H1 (cell line): ENCODE measurements at regions not wholly inside any gene's neighbourhood (a gene's known extent, or its start where the extent isn't known, plus 50 kb on each side); places are given as distances from the start of the nearest gene placed in this dataset.

Source experiments
- ASH2L ChIP-seq: fragments of 200-600, 300-600 bp; sonication (generic); IDR thresholded peaks from one replicate; pipeline ENCODE4 v1.7.1; 2017; ENCODE audit warnings: low read length
- CHD2 ChIP-seq: IDR thresholded peaks from 2 replicates; pipeline ENCODE4 v1.6.1; 2012; ENCODE audit warnings: low read length, improper control_type of control experiment
- EGR1 ChIP-seq: IDR thresholded peaks from 2 replicates; pipeline ENCODE4 v1.6.1; 2011; ENCODE audit warnings: low read depth, low read length, borderline replicate concordance
- EZH2 ChIP-seq: fragments of 200-600 bp; sonication (generic); IDR thresholded peaks from 2 replicates; pipeline ENCODE4 v1.7.1; 2012; ENCODE audit warnings: low read depth, mild to moderate bottlenecking, moderate library complexity, low read length, inconsistent platforms; ENCODE audit not compliant: severe bottlenecking
- GABPA ChIP-seq: IDR thresholded peaks from 2 replicates; pipeline ENCODE4 v1.6.1; 2011; ENCODE audit warnings: mild to moderate bottlenecking, low read length, moderate library complexity, borderline replicate concordance; ENCODE audit not compliant: insufficient read depth
- KDM1A ChIP-seq: fragments of 200-600, 300-600 bp; sonication (generic); IDR thresholded peaks from 2 replicates; pipeline ENCODE4 v1.7.1; 2016; ENCODE audit warnings: mild to moderate bottlenecking, low read length, borderline replicate concordance
- POLR2AphosphoS5 ChIP-seq: IDR thresholded peaks from 2 replicates; pipeline ENCODE4 v1.6.1; 2011; ENCODE audit warnings: low read depth, low read length
- SP2 ChIP-seq: IDR thresholded peaks from 2 replicates; pipeline ENCODE4 v1.6.1; 2012; ENCODE audit warnings: mild to moderate bottlenecking, low read length, inconsistent platforms
- TAF1 ChIP-seq: IDR thresholded peaks from 2 replicates; pipeline ENCODE4 v1.6.1; 2011; ENCODE audit warnings: mild to moderate bottlenecking, low read depth, low read length
- ZNF274 ChIP-seq: IDR thresholded peaks from 2 replicates; pipeline ENCODE4 v1.7.0; 2012; ENCODE audit warnings: low read length, borderline replicate concordance; ENCODE audit errors: extremely low read depth

DNA sequence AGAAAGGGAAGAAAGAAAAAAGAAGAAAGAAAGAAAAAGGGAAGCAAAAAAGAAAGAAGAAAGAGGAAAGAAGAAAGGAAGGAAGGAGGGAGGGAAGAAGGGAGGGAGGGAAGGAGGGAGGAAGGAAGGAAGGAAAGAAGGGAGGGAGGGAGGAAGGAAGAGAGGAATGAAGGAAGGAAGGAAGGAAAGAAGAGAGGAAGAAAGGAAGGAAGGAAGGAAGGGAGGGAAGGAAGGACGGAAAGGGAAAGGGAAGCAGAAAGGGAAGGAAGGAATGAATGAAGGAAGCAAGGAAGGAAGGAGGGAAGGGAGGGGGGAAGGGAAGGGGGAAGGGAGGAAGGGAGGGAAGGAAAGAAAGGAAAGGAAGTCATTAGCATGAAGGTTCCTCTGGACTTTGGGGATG, 452.9 kb downstream of the TFAP2B start (continued):
- TF ChIP-seq CHD2 (no peak), KDM1A (no peak), SP2 (no peak), EGR1 (no peak), ZNF274 (no peak), POLR2AphosphoS5 (no peak), TAF1 (no peak), EZH2 (no peak), ASH2L (no peak), GABPA (no peak)
